ENCODE measurements at regions not wholly inside any gene's neighbourhood (a gene's known extent, or its start where the extent isn't known, plus 50 kb on each side); places are given as distances from the start of the nearest gene placed in this dataset.

- DNase-seq, result no peak
These were observed 622.3 kb upstream of the IMPG1 start for GRCh38 chr6:76694795-76695194.

DNA sequence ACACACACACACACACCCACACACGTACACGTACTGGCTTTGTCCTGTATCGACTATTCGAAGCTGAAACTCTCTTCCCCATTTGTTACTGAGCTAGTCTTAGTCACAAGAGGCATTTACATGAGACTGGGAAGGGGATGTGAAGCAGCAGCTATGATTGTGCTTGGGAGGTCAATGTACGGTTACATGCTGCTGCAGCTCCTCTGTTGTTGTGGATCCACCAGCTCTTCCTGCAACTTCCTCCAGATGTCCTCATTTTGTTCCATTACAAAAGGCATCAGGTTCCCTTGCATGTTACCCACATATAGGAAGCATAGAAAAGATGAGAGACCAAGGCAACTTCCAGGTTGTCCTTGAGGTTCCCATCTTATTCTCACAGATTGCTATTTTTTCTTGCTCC lies 612.4 kb upstream of the IMPG1 start:
- intact Hi-C loops (cut with micrococcal nuclease), result no loop called here
- peaks cover 0 to 12% (median 0%) of the 10 kb centered on the region in 3 experiments for H3K9me3 ChIP-seq (ENCODE audit: control insufficient read depth in 2 of 3, low read length in 3 of 3)
- no peaks in the 10 kb centered on the region for H3K4me1 ChIP-seq (ENCODE audit: control insufficient read depth in 2 of 2, insufficient read depth in 2 of 2, low read length in 2 of 2)
- Mint-ChIP-seq H3K36me3 (peaks cover 0 to 3% (median 0%) of the 10 kb centered on the region in 5 donors), H3K4me1 (no peaks in the 10 kb centered on the region), H3K27me3 (no peaks in the 10 kb centered on the region), H3K9me3 (peaks cover 4 to 21% (median 10%) of the 10 kb centered on the region in 11 donors), H3K27ac (no peak overlapping the region), H3K4me3 (no peak overlapping the region)
- ChIA-PET POLR2A (no interaction called here), CTCF (no interaction called here)
- H3K27ac ChIP-seq (ENCODE audit: low read depth, low read length), result no peak overlapping the region
- H3K4me3 ChIP-seq (ENCODE audit: low read length), result no peak overlapping the region
- no peaks in the 10 kb centered on the region for H3K27me3 ChIP-seq (ENCODE audit: control insufficient read depth in 2 of 2, insufficient read depth in 2 of 2, low read length in 2 of 2)
- ATAC-seq (no peak), DNase-seq (no peak)
- H3K36me3 ChIP-seq (ENCODE audit: control insufficient read depth in 2 of 3, insufficient read depth in 3 of 3, low read length in 3 of 3), result no peaks in the 10 kb centered on the region

More at GRCh38 chr6:76694795-76695194, 622.3 kb upstream of the IMPG1 start:
- no peak overlapping the region for H3K27ac Mint-ChIP-seq
- no peaks in the 10 kb centered on the region for H3K27me3 Mint-ChIP-seq
- intact Hi-C loops (cut with micrococcal nuclease), result no loop called here
- ATAC-seq, result no peak
- Histone ChIP-seq H3K9me3 (ENCODE audit: control insufficient read depth in 2 of 3, low read length in 3 of 3) (no peaks in the 10 kb centered on the region), H3K27me3 (ENCODE audit: control insufficient read depth in 2 of 2, insufficient read depth in 2 of 2, low read length in 2 of 2) (no peaks in the 10 kb centered on the region), H3K4me3 (ENCODE audit: low read length) (no peak overlapping the region), H3K4me1 (ENCODE audit: control insufficient read depth in 2 of 2, insufficient read depth in 2 of 2, low read length in 2 of 2) (no peaks in the 10 kb centered on the region), H3K27ac (ENCODE audit: low read depth, low read length) (no peak overlapping the region), H3K36me3 (ENCODE audit: control insufficient read depth in 2 of 3, insufficient read depth in 3 of 3, low read length in 3 of 3) (no peaks in the 10 kb centered on the region)
- H3K4me3 Mint-ChIP-seq, result no peak overlapping the region
- CTCF ChIA-PET, result no interaction called here
- H3K4me1 Mint-ChIP-seq, result no peaks in the 10 kb centered on the region
- peaks cover 0 to 4% (median 0%) of the 10 kb centered on the region in 11 donors for H3K9me3 Mint-ChIP-seq
- POLR2A ChIA-PET, result no interaction called here
- H3K36me3 Mint-ChIP-seq, result no peaks in the 10 kb centered on the region

DNA sequence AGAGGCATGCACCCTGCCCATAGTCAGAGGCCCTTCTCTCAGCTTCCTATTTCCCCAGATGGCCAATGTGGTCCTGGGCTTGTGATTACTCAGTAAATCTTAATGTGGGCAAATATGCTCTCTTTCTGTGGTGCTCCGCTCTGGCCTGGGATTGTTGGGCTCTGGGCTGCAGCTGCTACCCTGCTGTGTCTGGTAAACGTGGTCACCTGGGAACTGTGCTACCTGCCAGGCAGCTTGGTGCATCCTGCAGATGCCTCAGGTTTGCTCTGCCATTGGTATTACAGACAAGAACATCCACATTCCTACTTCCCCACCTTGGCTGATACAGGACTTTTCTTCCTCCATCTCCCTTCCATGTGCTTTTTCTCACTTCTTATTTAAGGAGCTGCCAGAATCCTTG lies 611.5 kb upstream of the IMPG1 start:
- Histone ChIP-seq H3K4me3 (ENCODE audit: low read length) (no peak overlapping the region), H3K27ac (ENCODE audit: low read depth, low read length) (no peak overlapping the region), H3K9me3 (ENCODE audit: control insufficient read depth in 2 of 3, low read length in 3 of 3) (peaks cover 0 to 12% (median 0%) of the 10 kb centered on the region in 3 experiments), H3K4me1 (ENCODE audit: control insufficient read depth in 2 of 2, insufficient read depth in 2 of 2, low read length in 2 of 2) (no peaks in the 10 kb centered on the region), H3K36me3 (ENCODE audit: control insufficient read depth in 2 of 3, insufficient read depth in 3 of 3, low read length in 3 of 3) (no peaks in the 10 kb centered on the region), H3K27me3 (ENCODE audit: control insufficient read depth in 2 of 2, insufficient read depth in 2 of 2, low read length in 2 of 2) (no peaks in the 10 kb centered on the region)
- Mint-ChIP-seq H3K4me3 (no peak overlapping the region), H3K27ac (no peak overlapping the region), H3K4me1 (no peaks in the 10 kb centered on the region), H3K27me3 (no peaks in the 10 kb centered on the region), H3K36me3 (peaks cover 0 to 3% (median 0%) of the 10 kb centered on the region in 5 donors), H3K9me3 (peaks cover 3 to 21% (median 10%) of the 10 kb centered on the region in 11 donors)
- ChIA-PET CTCF (no interaction called here), POLR2A (no interaction called here)
- intact Hi-C loops (cut with micrococcal nuclease), result no loop called here
- ATAC-seq (no peak), DNase-seq (no peak)

DNA sequence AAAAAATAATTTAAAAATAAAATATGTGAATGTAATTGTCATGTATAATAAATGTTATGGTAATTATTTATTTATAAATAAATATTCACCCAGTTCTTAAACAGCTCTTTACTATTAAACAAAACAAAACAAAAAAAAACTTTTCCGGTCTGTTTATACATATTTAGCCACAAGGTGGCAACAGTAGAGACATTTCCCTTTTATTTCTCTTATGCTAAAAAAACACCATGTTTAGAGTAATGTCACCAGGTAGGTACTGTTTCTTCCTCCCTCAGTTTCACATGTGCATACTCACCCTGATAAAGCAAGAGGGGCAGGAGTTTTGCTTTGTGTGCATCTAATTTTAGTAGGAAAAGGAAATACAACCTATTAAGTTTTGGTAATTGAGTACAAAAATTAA lies 610.4 kb upstream of the IMPG1 start:
- no peak overlapping the region for H3K27ac Mint-ChIP-seq
- Histone ChIP-seq H3K27ac (ENCODE audit: low read depth, low read length) (no peak overlapping the region), H3K9me3 (ENCODE audit: control insufficient read depth in 2 of 3, low read length in 3 of 3) (peaks cover 0 to 3% (median 0%) of the 10 kb centered on the region in 3 experiments), H3K27me3 (ENCODE audit: control insufficient read depth in 2 of 2, insufficient read depth in 2 of 2, low read length in 2 of 2) (no peaks in the 10 kb centered on the region), H3K4me3 (ENCODE audit: low read length) (no peak overlapping the region), H3K36me3 (ENCODE audit: control insufficient read depth in 2 of 3, insufficient read depth in 3 of 3, low read length in 3 of 3) (no peaks in the 10 kb centered on the region), H3K4me1 (ENCODE audit: control insufficient read depth in 2 of 2, insufficient read depth in 2 of 2, low read length in 2 of 2) (no peaks in the 10 kb centered on the region)
- no peaks in the 10 kb centered on the region for H3K27me3 Mint-ChIP-seq
- CTCF ChIA-PET, result no interaction called here
- H3K9me3 Mint-ChIP-seq, result peaks cover under 1 to 14% (median 5%) of the 10 kb centered on the region in 11 donors
- no peak for DNase-seq
- no peak for ATAC-seq
- POLR2A ChIA-PET, result no interaction called here
- intact Hi-C loops (cut with micrococcal nuclease), result no loop called here
- no peaks in the 10 kb centered on the region for H3K4me1 Mint-ChIP-seq
- H3K4me3 Mint-ChIP-seq, result no peak overlapping the region
- no peaks in the 10 kb centered on the region for H3K36me3 Mint-ChIP-seq

DNA sequence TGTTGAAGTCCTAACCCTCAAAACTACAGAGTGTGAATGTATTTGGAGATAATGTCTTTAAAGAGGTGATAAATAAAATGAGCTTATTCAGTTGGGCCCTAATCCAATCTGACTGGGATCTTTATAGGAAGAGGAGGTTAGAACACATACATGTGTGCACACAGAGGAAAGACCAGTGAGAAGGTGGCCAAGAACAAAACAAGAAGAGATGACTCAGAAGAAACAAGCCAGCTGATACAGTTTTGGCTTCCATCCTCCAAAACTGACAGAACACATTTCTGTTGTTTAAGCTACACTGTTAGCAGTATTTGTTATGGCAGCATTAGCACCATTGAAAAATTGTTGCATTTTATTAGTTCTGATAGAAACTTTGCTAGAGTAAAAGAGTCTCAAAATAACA lies 609.3 kb upstream of the IMPG1 start:
- H3K27me3 ChIP-seq (ENCODE audit: control insufficient read depth in 2 of 2, insufficient read depth in 2 of 2, low read length in 2 of 2), result no peaks in the 10 kb centered on the region
- intact Hi-C loops (cut with micrococcal nuclease), result no loop called here
- no peak for DNase-seq
- Mint-ChIP-seq H3K36me3 (no peaks in the 10 kb centered on the region), H3K27me3 (no peaks in the 10 kb centered on the region), H3K9me3 (peaks cover 0 to 8% (median 4%) of the 10 kb centered on the region in 11 donors), H3K27ac (no peak overlapping the region), H3K4me3 (no peak overlapping the region), H3K4me1 (no peaks in the 10 kb centered on the region)
- POLR2A ChIA-PET, result no interaction called here
- H3K4me1 ChIP-seq (ENCODE audit: control insufficient read depth in 2 of 2, insufficient read depth in 2 of 2, low read length in 2 of 2), result no peaks in the 10 kb centered on the region
- no peak overlapping the region for H3K4me3 ChIP-seq (ENCODE audit: low read length)
- CTCF ChIA-PET, result no interaction called here
- no peak overlapping the region for H3K27ac ChIP-seq (ENCODE audit: low read depth, low read length)
- ATAC-seq, result no peak
- peaks cover 0 to 3% (median 0%) of the 10 kb centered on the region in 3 experiments for H3K9me3 ChIP-seq (ENCODE audit: control insufficient read depth in 2 of 3, low read length in 3 of 3)
- no peaks in the 10 kb centered on the region for H3K36me3 ChIP-seq (ENCODE audit: control insufficient read depth in 2 of 3, insufficient read depth in 3 of 3, low read length in 3 of 3)

DNA sequence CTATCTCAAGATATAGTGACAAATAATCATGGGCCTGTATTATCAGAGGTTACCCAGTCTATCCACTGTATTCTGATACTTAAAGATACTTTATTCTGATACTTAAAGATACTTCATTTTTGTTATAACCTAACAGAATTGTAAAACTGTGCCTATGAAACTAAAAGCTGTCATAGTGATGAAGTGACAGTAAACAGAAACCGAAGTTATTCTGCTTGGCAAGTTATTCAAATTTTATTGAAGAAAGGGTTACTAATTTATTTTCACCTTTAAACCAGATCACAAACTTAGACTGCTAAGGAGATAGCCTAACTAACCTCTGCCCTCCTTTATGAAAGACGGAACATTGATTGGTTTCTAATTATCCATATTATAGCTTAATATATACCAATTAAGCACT lies 604.6 kb upstream of the IMPG1 start:
- H3K36me3 Mint-ChIP-seq, result no peaks in the 10 kb centered on the region
- Histone ChIP-seq H3K27ac (ENCODE audit: low read depth, low read length) (no peak overlapping the region), H3K27me3 (ENCODE audit: control insufficient read depth in 2 of 2, insufficient read depth in 2 of 2, low read length in 2 of 2) (no peaks in the 10 kb centered on the region), H3K4me3 (ENCODE audit: low read length) (no peak overlapping the region), H3K4me1 (ENCODE audit: control insufficient read depth in 2 of 2, insufficient read depth in 2 of 2, low read length in 2 of 2) (no peaks in the 10 kb centered on the region), H3K9me3 (ENCODE audit: control insufficient read depth in 2 of 3, low read length in 3 of 3) (no peaks in the 10 kb centered on the region), H3K36me3 (ENCODE audit: control insufficient read depth in 2 of 3, insufficient read depth in 3 of 3, low read length in 3 of 3) (no peaks in the 10 kb centered on the region)
- H3K4me3 Mint-ChIP-seq, result no peak overlapping the region
- H3K9me3 Mint-ChIP-seq, result peaks cover 0 to 10% (median 0%) of the 10 kb centered on the region in 11 donors
- POLR2A ChIA-PET, result no interaction called here
- no peaks in the 10 kb centered on the region for H3K4me1 Mint-ChIP-seq
- no peak overlapping the region for H3K27ac Mint-ChIP-seq
- CTCF ChIA-PET, result no interaction called here
- H3K27me3 Mint-ChIP-seq, result no peaks in the 10 kb centered on the region
- ATAC-seq, result no peak
- no peak for DNase-seq
- intact Hi-C loops (cut with micrococcal nuclease), result no loop called here

GRCh38 chr6:76671751-76672150 lies 599.3 kb upstream of the IMPG1 start:
- Histone ChIP-seq H3K36me3 (ENCODE audit: control insufficient read depth in 2 of 3, insufficient read depth in 3 of 3, low read length in 3 of 3) (no peaks in the 10 kb centered on the region), H3K4me1 (ENCODE audit: control insufficient read depth in 2 of 2, insufficient read depth in 2 of 2, low read length in 2 of 2) (no peaks in the 10 kb centered on the region), H3K27me3 (ENCODE audit: control insufficient read depth in 2 of 2, insufficient read depth in 2 of 2, low read length in 2 of 2) (no peaks in the 10 kb centered on the region), H3K27ac (ENCODE audit: low read depth, low read length) (no peak overlapping the region), H3K4me3 (ENCODE audit: low read length) (no peak overlapping the region), H3K9me3 (ENCODE audit: control insufficient read depth in 2 of 3, low read length in 3 of 3) (no peaks in the 10 kb centered on the region)
- Mint-ChIP-seq H3K27ac (no peak overlapping the region), H3K4me1 (no peaks in the 10 kb centered on the region), H3K36me3 (no peaks in the 10 kb centered on the region), H3K4me3 (no peak overlapping the region), H3K27me3 (no peaks in the 10 kb centered on the region), H3K9me3 (peaks cover 0 to 14% (median 1%) of the 10 kb centered on the region in 11 donors)
- ATAC-seq (no peak), DNase-seq (no peak)
- intact Hi-C loops (cut with micrococcal nuclease), result no loop called here
- CTCF ChIA-PET, result no interaction called here
- POLR2A ChIA-PET, result no interaction called here
